ENCODE measurements at regions not wholly inside any gene's neighbourhood (a gene's known extent, or its start where the extent isn't known, plus 50 kb on each side); places are given as distances from the start of the nearest gene placed in this dataset.

DNA sequence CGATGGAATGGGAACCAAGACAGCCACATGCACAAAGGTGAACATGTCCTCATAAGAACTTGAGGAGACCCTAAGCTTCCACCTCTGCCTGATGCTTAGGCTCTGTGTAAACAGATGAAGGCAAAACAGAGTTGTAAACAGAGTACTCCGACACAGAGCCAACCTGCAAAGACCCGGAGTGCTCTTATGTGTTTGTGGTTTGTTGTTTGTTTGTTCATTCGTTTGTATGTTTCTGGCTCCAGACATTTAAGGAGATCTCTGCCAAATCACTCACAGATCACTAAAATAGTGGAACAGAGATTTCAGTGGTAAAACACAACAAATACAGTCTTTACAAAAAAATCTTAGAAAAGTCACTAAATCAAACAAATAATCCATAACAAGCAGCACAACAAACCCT lies 294.9 kb downstream of the EIPR1 start:
- no peaks in the 10 kb centered on the region for H4K20me1 ChIP-seq (ENCODE audit: insufficient read depth)
- DNase-seq: no peak

GRCh38 chr2:3079959-3080948 lies 297.4 kb downstream of the EIPR1 start:
- Histone ChIP-seq H3K79me2 (ENCODE audit: low read depth) (no peaks in the 10 kb centered on the region), H4K20me1 (ENCODE audit: insufficient read depth) (no peaks in the 10 kb centered on the region), H3K36me3 (ENCODE audit: low read depth) (no peaks in the 10 kb centered on the region), H3K27ac (no peak overlapping the region), H3K4me3 (no peak overlapping the region), H3F3A (ENCODE audit: insufficient read depth, low read depth) (no peaks in the 10 kb centered on the region), H3K4me2 (no peak overlapping the region), H3K27me3 (ENCODE audit: insufficient read depth, low read depth) (peaks cover 82% of the 10 kb centered on the region), H3K9me3 (ENCODE audit: insufficient read depth, low read depth) (no peaks in the 10 kb centered on the region), H3K4me1 (replicated peaks; ENCODE audit: insufficient read depth) (no peaks in the 10 kb centered on the region), H3K9me2 (ENCODE audit: insufficient read depth) (no peaks in the 10 kb centered on the region), H2AFZ (no peak overlapping the region)
- ChIA-PET POLR2A (ENCODE audit: unreplicated experiment) (no interaction called here), CTCF (no interaction called here)
- intact Hi-C loops (cut with micrococcal nuclease; ENCODE audit: unreplicated experiment): no loop called here
- DNase-seq: no peak
- TF ChIP-seq EZH2 (IDR thresholded peaks at IDR 0.05; ENCODE audit: low read depth): no peak
- TF ChIP-seq CTCF (conservative IDR thresholded peaks at IDR 0.05): no peak
- no TSS peak for BruUV-seq (replicated peaks)

More for the DNA sequence above, 294.9 kb downstream of the EIPR1 start:
- TF ChIP-seq EZH2 (IDR thresholded peaks at IDR 0.05; ENCODE audit: low read depth) (no peak), CTCF (conservative IDR thresholded peaks at IDR 0.05) (no peak)
- Histone ChIP-seq H3K4me2 (no peak overlapping the region), H3K4me3 (no peak overlapping the region), H3K36me3 (ENCODE audit: low read depth) (no peaks in the 10 kb centered on the region), H3K9me2 (ENCODE audit: insufficient read depth) (no peaks in the 10 kb centered on the region), H3K9me3 (ENCODE audit: insufficient read depth, low read depth) (no peaks in the 10 kb centered on the region), H2AFZ (no peak overlapping the region), H3F3A (ENCODE audit: insufficient read depth, low read depth) (no peaks in the 10 kb centered on the region), H3K79me2 (ENCODE audit: low read depth) (no peaks in the 10 kb centered on the region), H3K27ac (no peak overlapping the region), H3K4me1 (replicated peaks; ENCODE audit: insufficient read depth) (no peaks in the 10 kb centered on the region), H3K27me3 (ENCODE audit: insufficient read depth, low read depth) (peaks cover 58% of the 10 kb centered on the region)
- intact Hi-C loops (cut with micrococcal nuclease; ENCODE audit: unreplicated experiment): no loop called here
- ChIA-PET POLR2A (ENCODE audit: unreplicated experiment) (no interaction called here), CTCF (no interaction called here)
- no TSS peak for BruUV-seq (replicated peaks)

- Histone ChIP-seq H3K9me2 (ENCODE audit: insufficient read depth) (no peaks in the 10 kb centered on the region), H3F3A (ENCODE audit: insufficient read depth, low read depth) (no peaks in the 10 kb centered on the region), H3K4me2 (no peak overlapping the region), H3K27ac (no peak overlapping the region), H2AFZ (no peak overlapping the region), H3K27me3 (ENCODE audit: insufficient read depth, low read depth) (peaks cover 90% of the 10 kb centered on the region), H3K79me2 (ENCODE audit: low read depth) (no peaks in the 10 kb centered on the region), H3K9me3 (ENCODE audit: insufficient read depth, low read depth) (no peaks in the 10 kb centered on the region), H3K4me3 (no peak overlapping the region), H3K4me1 (replicated peaks; ENCODE audit: insufficient read depth) (no peaks in the 10 kb centered on the region), H3K36me3 (ENCODE audit: low read depth) (no peaks in the 10 kb centered on the region), H4K20me1 (ENCODE audit: insufficient read depth) (no peaks in the 10 kb centered on the region)
- no peak for DNase-seq
- intact Hi-C loops (cut with micrococcal nuclease; ENCODE audit: unreplicated experiment): no loop called here
- CTCF ChIA-PET: no interaction called here
- TF ChIP-seq CTCF (conservative IDR thresholded peaks at IDR 0.05) (no peak), EZH2 (IDR thresholded peaks at IDR 0.05; ENCODE audit: low read depth) (no peak)
- POLR2A ChIA-PET (ENCODE audit: unreplicated experiment): no interaction called here
- no TSS peak for BruUV-seq (replicated peaks)
These were observed 298.2 kb downstream of the EIPR1 start for GRCh38 chr2:3079466-3079865.

All from PC-9 (cell line).